ENCODE measurements at regions not wholly inside any gene's neighbourhood (a gene's known extent, or its start where the extent isn't known, plus 50 kb on each side); places are given as distances from the start of the nearest gene placed in this dataset.
A peak's percentile ranks its signal among the peaks of the same experiment; 100 is the strongest.

GRCh38 chr5:171600741-171601265 is 181.4 kb downstream of the FGF18 start:
- H3K27me3 ChIP-seq = peaks cover 6 to 9% (median 7%) of the 10 kb centered on the region in 3 donors
- no peaks in the 10 kb centered on the region for H3K9me3 ChIP-seq
- H3K27ac ChIP-seq = no peak overlapping the region
- TF ChIP-seq CTCF (IDR thresholded peaks at IDR 0.05 in 4 of 5, conservative IDR thresholded peaks at IDR 0.05 in 1 of 5) = no peak
- no peak for TF ChIP-seq POLR2A (IDR thresholded peaks at IDR 0.05)
- no peak overlapping the region for H3K4me3 ChIP-seq
- DNase-seq (peak in 1 of 2 donors; percentile 30), ATAC-seq (no peak)
- H3K36me3 ChIP-seq = no peaks in the 10 kb centered on the region
- no peaks in the 10 kb centered on the region for H3K4me1 ChIP-seq
- intact Hi-C loops (cut with DNase I; ENCODE audit: low total_unique reads) (no loop called here), in situ Hi-C loops (cut with MboI; ENCODE audit: low sequenced_read_pairs in 4 of 4) (no loop called here)

- no peak for ATAC-seq
- Histone ChIP-seq H3K4me1 (no peaks in the 10 kb centered on the region), H3K9me3 (no peaks in the 10 kb centered on the region), H3K4me3 (no peak overlapping the region), H3K36me3 (no peaks in the 10 kb centered on the region), H3K27ac (no peak overlapping the region), H3K27me3 (peaks cover 4 to 6% (median 6%) of the 10 kb centered on the region in 3 donors)
- intact Hi-C loops (cut with DNase I; ENCODE audit: low total_unique reads) = no loop called here
- no peak for TF ChIP-seq CTCF (IDR thresholded peaks at IDR 0.05 in 4 of 5, conservative IDR thresholded peaks at IDR 0.05 in 1 of 5)
- TF ChIP-seq POLR2A (IDR thresholded peaks at IDR 0.05) = no peak
- in situ Hi-C loops (cut with MboI; ENCODE audit: low sequenced_read_pairs in 4 of 4) = no loop called here
- DNase-seq = no peak
These were observed 181.9 kb downstream of the FGF18 start for GRCh38 chr5:171601266-171601881.

GRCh38 chr5:171603591-171603990 is 182.0 kb upstream of the SMIM23 start:
- H3K27me3 ChIP-seq = peaks cover 0 to 3% (median 0%) of the 10 kb centered on the region in 3 donors
- in situ Hi-C loops (cut with MboI; ENCODE audit: low sequenced_read_pairs in 4 of 4) = no loop called here

GRCh38 chr5:171604195-171604594 is 181.4 kb upstream of the SMIM23 start:
- no peaks in the 10 kb centered on the region for H3K36me3 ChIP-seq
- ATAC-seq = no peak
- H3K4me1 ChIP-seq = no peaks in the 10 kb centered on the region
- intact Hi-C loops (cut with DNase I; ENCODE audit: low total_unique reads) = no loop called here
- no peak for DNase-seq
- TF ChIP-seq POLR2A (IDR thresholded peaks at IDR 0.05) = no peak
- TF ChIP-seq CTCF (IDR thresholded peaks at IDR 0.05 in 4 of 5, conservative IDR thresholded peaks at IDR 0.05 in 1 of 5) = no peak
- no peak overlapping the region for H3K4me3 ChIP-seq
- in situ Hi-C loops (cut with MboI; ENCODE audit: low sequenced_read_pairs in 4 of 4) = no loop called here
- no peak overlapping the region for H3K27ac ChIP-seq
- H3K9me3 ChIP-seq = no peaks in the 10 kb centered on the region
- H3K27me3 ChIP-seq = peaks cover 0 to 3% (median 0%) of the 10 kb centered on the region in 3 donors

More at GRCh38 chr5:171603591-171603990, 182.0 kb upstream of the SMIM23 start:
- Histone ChIP-seq H3K4me3 (no peak overlapping the region), H3K27ac (no peak overlapping the region), H3K9me3 (no peaks in the 10 kb centered on the region), H3K4me1 (no peaks in the 10 kb centered on the region), H3K36me3 (no peaks in the 10 kb centered on the region)
- ATAC-seq = no peak
- no peak for DNase-seq
- intact Hi-C loops (cut with DNase I; ENCODE audit: low total_unique reads) = no loop called here
- TF ChIP-seq POLR2A (IDR thresholded peaks at IDR 0.05) (no peak), CTCF (IDR thresholded peaks at IDR 0.05 in 4 of 5, conservative IDR thresholded peaks at IDR 0.05 in 1 of 5) (no peak)

All from gastrocnemius medialis (tissue), 4 donors.